Putamen (tissue), 1 donor: ENCODE measurements at regions not wholly inside any gene's neighbourhood (a gene's known extent, or its start where the extent isn't known, plus 50 kb on each side); places are given as distances from the start of the nearest gene placed in this dataset.
A peak's percentile ranks its signal among the peaks of the same experiment; 100 is the strongest.

ENCODE experiments used
- DNase-seq: peaks from one replicate; pipeline ENCODE4 v3.0.0-alpha.2; 2016; ENCODE audit warnings: low spot score

- DNase-seq, result no peak
Observed at GRCh38 chr3:117762621-117763037, 1053.0 kb downstream of the TUSC7 start.

GRCh38 chr3:117763561-117763960 lies 1054.0 kb downstream of the TUSC7 start:
- DNase-seq, result no peak

- DNase-seq, result no peak
Observed at GRCh38 chr3:117768581-117768980, 1059.0 kb downstream of the TUSC7 start.

- no peak for DNase-seq
Observed at GRCh38 chr3:117774130-117774529, 1064.6 kb downstream of the TUSC7 start.

GRCh38 chr3:117786349-117786748 lies 1076.8 kb downstream of the TUSC7 start:
- no peak for DNase-seq

GRCh38 chr3:117788061-117788460 lies 1078.5 kb downstream of the TUSC7 start:
- DNase-seq, result no peak

- DNase-seq, result no peak
Observed at GRCh38 chr3:117788506-117788905, 1078.9 kb downstream of the TUSC7 start.

- no peak for DNase-seq
Observed at GRCh38 chr3:117790235-117790987, 1080.8 kb downstream of the TUSC7 start.

GRCh38 chr3:117793622-117794265 lies 1084.2 kb downstream of the TUSC7 start:
- DNase-seq, result no peak

GRCh38 chr3:117798221-117798620 lies 1088.6 kb downstream of the TUSC7 start:
- no peak for DNase-seq

- DNase-seq, result no peak
Observed at GRCh38 chr3:117798687-117799386, 1089.3 kb downstream of the TUSC7 start.

- no peak for DNase-seq
Observed at GRCh38 chr3:117799387-117799735, 1089.8 kb downstream of the TUSC7 start.

- DNase-seq, result no peak
Observed at GRCh38 chr3:117801912-117802239, 1092.3 kb downstream of the TUSC7 start.

- DNase-seq, result peak; percentile 32
Observed at GRCh38 chr3:117809186-117810081, 1099.9 kb downstream of the TUSC7 start.

GRCh38 chr3:117811786-117812185 lies 1102.2 kb downstream of the TUSC7 start:
- no peak for DNase-seq

- no peak for DNase-seq
Observed at GRCh38 chr3:117814975-117815374, 1105.4 kb downstream of the TUSC7 start.

GRCh38 chr3:117817103-117817502 lies 1107.5 kb downstream of the TUSC7 start:
- no peak for DNase-seq

GRCh38 chr3:117818592-117818991 lies 1109.0 kb downstream of the TUSC7 start:
- DNase-seq, result no peak

- no peak for DNase-seq
Observed at GRCh38 chr3:117820658-117821299, 1111.2 kb downstream of the TUSC7 start.

- no peak for DNase-seq
Observed at GRCh38 chr3:117822416-117822815, 1112.8 kb downstream of the TUSC7 start.

- no peak for DNase-seq
Observed at GRCh38 chr3:117836296-117836695, 1126.7 kb downstream of the TUSC7 start.

GRCh38 chr3:117837391-117837790 lies 1127.8 kb downstream of the TUSC7 start:
- no peak for DNase-seq
